HG02870 (cell line): ENCODE measurements at regions not wholly inside any gene's neighbourhood (a gene's known extent, or its start where the extent isn't known, plus 50 kb on each side); places are given as distances from the start of the nearest gene placed in this dataset.
"Not testable (repeated sequence)": the region's sequence is repeated elsewhere in the genome, so short reads cannot be mapped to it uniquely, and the experiment has no call there.

Experiments used
- ATAC-seq: cut with Tn5 transposase; IDR thresholded peaks from one replicate; pipeline ENCODE4 v1.9.1; 2021; ENCODE audit warnings: mild to moderate bottlenecking, moderate library complexity; ENCODE audit not compliant: unreplicated experiment

DNA sequence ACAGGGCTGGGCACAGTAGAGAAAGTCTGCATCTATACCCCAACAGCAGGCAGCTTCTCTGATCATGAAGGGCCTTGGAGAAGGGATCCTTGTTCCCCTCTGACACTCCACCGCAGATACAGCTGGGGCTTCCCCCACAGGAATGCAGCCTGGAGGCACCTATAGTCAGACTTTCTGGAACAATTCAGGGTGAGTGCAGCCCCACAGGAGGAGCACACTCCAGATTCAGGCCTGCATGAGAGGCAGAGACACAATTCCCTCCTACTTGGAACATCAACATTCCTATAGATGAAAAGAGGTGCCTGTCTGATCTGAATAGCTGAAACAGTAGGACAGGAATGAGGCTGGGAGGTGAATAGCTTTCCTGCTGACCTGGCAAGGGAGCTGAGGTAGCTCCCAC, 1298.0 kb upstream of the CNTN5 start:
- ATAC-seq, result no peak

DNA sequence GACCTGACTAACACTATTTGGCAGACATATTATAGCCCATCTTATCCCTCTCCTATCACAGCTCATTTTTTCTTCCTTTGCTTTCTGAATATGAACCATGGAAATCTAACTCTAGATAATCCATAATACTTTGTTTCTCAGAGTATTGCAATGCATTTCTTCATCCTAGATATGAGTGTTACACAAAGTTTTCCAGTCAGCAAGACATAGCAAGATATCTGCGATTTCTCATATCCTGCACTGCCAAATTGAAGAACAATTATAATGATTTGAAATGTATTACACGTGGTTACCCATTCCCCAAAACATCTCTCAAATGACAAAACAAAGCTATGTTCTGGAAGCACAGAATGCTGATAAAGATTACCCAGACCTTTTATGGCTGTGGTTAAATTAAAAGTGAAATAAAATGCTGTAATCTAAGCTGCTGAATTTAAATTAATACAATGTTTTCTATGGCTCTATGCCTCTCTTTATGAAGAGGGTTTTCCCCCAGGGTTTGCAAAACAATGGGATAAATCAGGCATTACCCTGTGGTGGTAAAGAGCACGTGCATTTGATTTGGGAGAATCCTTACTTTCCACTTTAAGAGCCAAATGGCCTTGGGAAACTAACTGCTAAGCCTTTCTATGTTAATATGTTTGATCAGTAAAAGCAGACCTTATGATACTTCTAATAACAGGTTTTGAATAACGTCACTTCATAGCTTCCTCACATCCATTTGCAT, 1291.0 kb upstream of the CNTN5 start:
- no peak for ATAC-seq

GRCh38 chr11:97732011-97732632, 1288.6 kb upstream of the CNTN5 start:
- ATAC-seq, result no peak

DNA sequence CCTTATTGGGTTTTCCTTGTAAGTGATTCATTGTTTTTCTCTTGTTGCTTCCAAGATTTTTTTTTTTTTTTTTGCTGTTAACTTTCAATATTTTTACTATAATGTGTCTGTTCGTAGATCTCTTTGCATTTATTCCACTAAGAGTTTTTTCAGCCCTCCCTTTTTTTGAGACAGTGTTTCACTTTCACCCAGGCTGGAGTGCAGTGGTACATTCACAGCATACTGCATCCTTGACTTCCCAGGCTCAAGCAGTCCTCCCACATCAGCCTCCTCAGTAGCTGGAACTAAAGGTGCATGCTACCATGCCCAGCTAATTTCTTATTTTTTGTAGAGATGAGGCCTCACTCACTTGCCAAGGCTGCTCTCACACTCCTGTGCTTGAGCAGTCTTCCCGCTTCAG, 1282.0 kb upstream of the CNTN5 start:
- no peak for ATAC-seq

- ATAC-seq, result no peak
These were observed 1280.6 kb upstream of the CNTN5 start for GRCh38 chr11:97739932-97740800.

DNA sequence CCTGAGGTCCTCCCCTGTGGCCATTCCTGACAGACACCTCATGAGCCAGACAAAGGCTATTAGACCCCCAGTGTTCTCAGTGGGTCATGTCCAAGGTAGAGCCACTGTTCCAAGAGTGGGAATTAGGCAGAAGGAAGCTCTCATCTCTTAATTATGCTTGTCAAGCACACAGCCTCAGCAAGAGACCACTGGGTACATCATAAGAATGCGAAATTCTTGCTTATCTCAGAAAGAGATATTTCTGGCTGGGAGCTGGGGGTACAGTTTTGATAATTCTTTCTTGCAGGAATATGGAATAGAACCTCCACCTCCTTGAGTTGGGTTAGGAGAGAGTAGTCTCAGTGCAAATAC, 1280.0 kb upstream of the CNTN5 start:
- ATAC-seq, result no peak

- ATAC-seq, result no peak
These were observed 1278.0 kb upstream of the CNTN5 start for GRCh38 chr11:97742717-97743116.

GRCh38 chr11:97743205-97743742, 1277.5 kb upstream of the CNTN5 start:
- no peak for ATAC-seq

DNA sequence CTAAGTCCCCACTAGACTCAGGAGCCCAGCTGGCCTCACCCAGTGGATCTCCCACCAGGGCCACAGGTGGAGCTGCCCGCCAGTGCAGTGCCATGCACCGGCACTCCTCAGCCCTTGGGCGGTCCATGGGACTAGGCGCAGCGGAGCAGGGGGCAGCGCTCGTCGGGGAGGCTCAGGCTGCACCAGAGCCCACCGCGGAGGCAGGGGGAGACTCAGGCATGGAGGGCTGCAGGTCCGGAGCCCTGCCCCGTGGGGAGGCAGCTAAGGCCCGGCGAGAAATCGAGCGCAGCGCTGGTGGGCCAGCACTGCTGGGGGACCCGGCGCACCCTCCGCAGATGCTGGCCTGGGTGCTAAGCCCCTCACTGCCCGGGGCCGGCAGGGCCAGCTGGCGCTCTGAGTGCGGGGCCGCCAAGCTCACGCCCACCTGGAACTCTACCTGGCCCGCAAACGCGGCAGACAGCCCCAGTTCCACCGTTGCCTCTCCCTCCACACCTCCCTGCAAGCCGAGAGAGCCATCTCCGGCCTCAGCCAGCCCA, 1275.2 kb upstream of the CNTN5 start:
- no peak for ATAC-seq

DNA sequence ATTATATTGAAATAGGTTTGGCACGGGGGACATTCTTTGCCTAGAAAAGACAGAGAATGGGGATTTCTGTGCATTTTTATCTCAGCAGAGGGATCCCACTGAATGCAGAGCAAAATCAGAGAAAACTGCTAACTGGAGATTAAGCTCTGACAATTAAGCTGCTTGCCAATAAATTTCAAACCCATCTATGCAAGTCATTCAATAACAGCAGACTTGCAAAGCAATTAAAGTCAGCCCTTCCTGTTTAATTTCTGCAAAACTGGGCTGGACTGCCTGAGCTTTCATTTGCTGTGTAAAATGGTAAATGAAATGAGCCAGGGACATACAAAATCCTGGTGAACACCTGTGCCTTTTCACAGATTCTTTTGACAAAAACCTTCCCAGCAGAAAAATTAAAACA, 1273.9 kb upstream of the CNTN5 start:
- no peak for ATAC-seq

DNA sequence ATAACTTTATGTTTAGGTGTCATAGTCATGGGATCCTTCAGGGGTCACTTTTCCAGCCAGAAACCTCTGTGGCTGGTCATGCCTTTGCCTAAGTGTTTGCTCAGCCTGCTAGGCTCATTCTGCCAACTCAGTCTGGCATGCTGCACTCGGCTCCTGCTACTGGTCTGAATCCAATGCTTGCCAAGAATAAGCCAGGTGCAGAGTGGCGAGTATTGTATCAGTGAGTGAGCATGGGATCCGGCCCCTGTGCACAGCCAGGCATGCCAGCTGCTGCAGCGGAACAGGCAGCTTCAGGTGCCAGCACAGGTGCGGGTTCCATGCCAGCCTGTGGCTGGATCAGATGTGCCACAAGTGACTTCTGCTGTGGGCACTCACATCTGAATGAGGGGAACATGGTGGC, 1269.3 kb upstream of the CNTN5 start:
- no peak for ATAC-seq

- ATAC-seq, result no peak
These were observed 1268.8 kb upstream of the CNTN5 start for GRCh38 chr11:97751952-97752351.

DNA sequence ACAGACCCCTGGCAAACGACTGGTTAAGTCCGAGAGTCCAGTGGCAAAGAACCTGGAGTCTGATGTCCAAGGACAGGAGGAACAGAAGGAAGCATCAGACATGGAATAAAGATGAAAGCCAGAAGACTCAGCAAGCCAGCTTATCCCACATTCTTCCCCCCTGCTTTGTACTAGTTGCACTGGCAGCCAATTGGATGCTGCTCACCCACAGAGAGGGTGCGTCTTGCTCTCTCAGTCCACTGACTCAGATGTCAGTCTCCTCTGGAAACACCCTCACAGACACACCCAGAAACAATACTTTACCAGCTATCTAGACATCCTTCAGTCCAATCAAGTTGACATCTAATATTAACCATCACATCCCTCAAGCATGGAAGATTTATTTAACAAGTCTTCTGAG, 1265.8 kb upstream of the CNTN5 start:
- no peak for ATAC-seq

GRCh38 chr11:97756571-97757335, 1264.0 kb upstream of the CNTN5 start:
- no peak for ATAC-seq

GRCh38 chr11:97761175-97761574, 1259.6 kb upstream of the CNTN5 start:
- no peak for ATAC-seq

- no peak for ATAC-seq
These were observed 1256.6 kb upstream of the CNTN5 start for GRCh38 chr11:97764193-97764592.

- ATAC-seq, result no peak
These were observed 1256.1 kb upstream of the CNTN5 start for GRCh38 chr11:97764605-97765004.

GRCh38 chr11:97770570-97770969, 1250.2 kb upstream of the CNTN5 start:
- no peak for ATAC-seq

DNA sequence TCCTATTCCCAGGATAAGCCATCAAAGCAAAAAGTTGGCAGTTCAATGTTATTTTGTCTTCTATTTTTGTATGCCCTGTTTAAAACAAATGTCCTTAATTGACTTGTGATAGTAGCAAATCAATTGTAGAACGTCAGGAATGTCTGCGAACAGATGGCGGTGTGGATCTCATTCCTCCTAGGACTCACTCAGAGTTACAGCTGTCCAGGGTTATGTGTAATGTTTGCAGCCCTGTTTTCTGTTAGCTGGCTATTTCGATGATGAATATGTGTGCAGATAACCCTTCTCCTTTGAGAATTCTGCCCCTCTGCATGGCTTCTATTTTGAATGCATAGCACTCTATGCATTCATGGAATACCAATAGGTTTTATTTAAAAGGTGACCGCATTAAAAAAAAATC, 1248.0 kb upstream of the CNTN5 start:
- ATAC-seq, result no peak

- ATAC-seq, result not testable (repeated sequence)
These were observed 1236.4 kb upstream of the CNTN5 start for GRCh38 chr11:97784388-97784787.

GRCh38 chr11:97786961-97787360, 1233.8 kb upstream of the CNTN5 start:
- no peak for ATAC-seq
